ELF-1 (cell line): ENCODE measurements at regions not wholly inside any gene's neighbourhood (a gene's known extent, or its start where the extent isn't known, plus 50 kb on each side); places are given as distances from the start of the nearest gene placed in this dataset.
"Not testable (repeated sequence)": the region's sequence is repeated elsewhere in the genome, so short reads cannot be mapped to it uniquely, and the experiment has no call there.

Experiments
- DNase-seq: peaks from one replicate; pipeline ENCODE4 v3.0.0-alpha.2; 2016; ENCODE audit warnings: low read depth, low spot score

DNA sequence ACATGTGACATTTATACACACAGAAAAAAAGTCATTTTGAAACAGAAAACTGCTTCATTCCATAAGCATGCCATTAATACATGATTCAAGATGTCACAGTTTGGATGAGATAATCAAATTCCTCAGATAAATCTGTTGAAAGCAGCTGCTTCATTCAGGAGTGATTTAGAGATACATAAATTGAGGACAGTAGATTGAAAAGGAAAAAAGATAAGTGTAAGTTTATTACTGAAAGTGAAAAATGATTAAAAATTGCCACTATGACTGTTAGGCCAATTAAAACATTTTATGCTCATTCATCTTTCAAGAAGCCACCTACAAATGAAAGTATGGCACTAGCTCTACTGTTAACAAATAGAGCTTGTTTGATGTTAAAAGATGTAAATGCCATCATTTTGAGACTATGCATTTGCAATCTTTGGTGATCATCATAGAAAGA is 136.9 kb upstream of the CDK6 start:
- no peak for DNase-seq

DNA sequence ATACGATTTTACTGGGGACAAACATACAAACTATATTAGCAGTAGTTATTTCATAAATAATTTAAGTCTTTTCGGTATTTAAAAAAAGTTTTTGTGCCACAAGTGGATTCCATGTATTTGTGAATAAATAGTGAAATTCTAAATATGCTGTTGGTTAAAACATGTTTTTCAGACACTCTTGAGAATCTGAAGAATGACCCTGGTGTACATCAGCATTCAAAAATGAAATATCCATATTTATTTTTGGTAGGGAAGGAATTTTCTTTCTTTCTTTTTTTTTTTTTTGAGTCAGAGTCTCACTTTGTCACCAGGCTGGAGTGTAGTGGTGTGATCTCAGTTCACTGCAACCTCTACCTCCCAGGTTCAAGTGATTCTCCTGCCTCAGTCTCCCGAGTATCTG is 136.1 kb upstream of the CDK6 start:
- DNase-seq = no peak

GRCh38 chr7:92969061-92969460 is 132.7 kb upstream of the CDK6 start:
- DNase-seq = no peak

- no peak for DNase-seq
These were observed 132.1 kb upstream of the CDK6 start for GRCh38 chr7:92968502-92968901.

GRCh38 chr7:92967238-92967637 is 130.9 kb upstream of the CDK6 start:
- DNase-seq = no peak

- DNase-seq = no peak
These were observed 127.8 kb upstream of the CDK6 start for GRCh38 chr7:92964141-92964540.

DNA sequence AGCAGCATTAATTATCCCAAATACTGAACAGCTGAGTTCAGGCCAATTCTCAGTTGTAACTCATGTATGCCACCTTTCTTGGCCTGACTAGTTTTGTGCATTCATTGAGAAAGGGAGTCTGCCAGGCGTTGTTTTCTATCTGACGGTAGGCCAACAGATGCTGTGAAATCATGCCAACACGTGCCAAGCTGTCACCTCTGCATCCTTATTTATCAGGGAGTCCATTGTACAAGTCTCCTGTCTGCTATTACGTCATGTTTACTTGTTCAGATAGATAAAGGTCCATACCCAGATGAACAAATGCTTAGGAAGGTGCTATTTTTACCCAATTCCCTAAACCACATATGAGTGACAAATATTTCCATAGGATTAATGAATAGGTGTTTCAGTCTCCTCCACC is 127.2 kb upstream of the CDK6 start:
- DNase-seq = no peak

GRCh38 chr7:92961961-92962360 is 125.6 kb upstream of the CDK6 start:
- DNase-seq = no peak

DNA sequence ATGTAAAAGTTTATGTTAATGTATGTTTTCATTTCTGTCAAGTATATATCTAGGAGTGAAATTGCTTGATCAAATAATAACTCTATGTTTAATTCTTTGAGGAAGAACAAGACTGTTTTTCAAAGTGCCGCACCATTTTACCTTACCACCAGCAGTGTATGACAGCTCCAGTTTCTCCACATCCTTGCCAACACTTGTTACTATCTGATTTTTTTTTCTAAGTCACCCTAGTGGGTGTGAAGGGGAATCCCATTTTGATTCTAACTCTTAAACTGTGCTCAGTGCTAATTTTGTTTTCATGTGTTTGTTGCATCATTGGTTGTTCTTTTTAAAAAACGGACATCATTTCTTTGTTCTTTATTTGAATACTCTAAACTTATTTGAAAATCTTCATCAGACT is 120.2 kb upstream of the CDK6 start:
- no peak for DNase-seq

- DNase-seq = peak; percentile 55
These were observed 118.7 kb upstream of the CDK6 start for GRCh38 chr7:92955081-92955480.

DNA sequence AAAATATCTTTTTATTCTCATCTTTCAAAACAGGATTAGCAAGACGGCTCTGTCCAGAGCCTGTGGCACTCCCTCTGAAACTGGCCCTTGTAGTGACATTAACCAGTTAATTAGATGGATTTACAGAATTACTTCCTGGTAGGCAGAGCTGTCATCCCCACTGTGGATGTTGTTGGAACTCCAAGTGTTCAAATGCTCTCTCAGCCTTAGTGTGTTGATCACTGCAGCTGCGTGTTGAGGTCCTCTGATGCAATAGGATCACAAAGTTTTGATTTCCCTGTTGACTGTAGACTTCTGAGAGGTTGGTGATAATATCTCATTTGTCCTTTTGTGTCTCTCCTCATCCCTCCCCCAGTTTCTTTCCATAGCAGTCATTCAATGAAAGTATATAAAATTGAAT is 117.3 kb upstream of the CDK6 start:
- no peak for DNase-seq

- DNase-seq = no peak
These were observed 113.4 kb upstream of the CDK6 start for GRCh38 chr7:92949748-92950147.

DNA sequence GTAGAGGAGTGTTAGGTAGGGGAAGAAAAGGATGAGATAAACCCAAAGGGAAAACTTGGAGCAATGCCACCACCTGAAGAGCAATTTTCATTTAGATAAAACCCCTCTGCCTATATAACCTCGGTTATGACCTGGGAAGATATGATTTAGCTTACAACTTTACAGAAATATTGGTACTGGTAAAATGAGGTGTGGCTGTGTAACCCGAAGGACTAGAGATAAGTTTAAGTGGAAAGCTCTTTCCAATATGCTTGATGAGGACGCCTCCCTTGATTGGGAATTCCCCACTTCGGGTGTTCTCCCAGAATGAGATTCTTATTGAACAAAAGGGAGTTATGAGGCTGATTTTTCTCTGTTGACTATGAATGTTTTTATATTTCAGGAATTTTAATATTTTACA is 109.5 kb upstream of the CDK6 start:
- no peak for DNase-seq

DNA sequence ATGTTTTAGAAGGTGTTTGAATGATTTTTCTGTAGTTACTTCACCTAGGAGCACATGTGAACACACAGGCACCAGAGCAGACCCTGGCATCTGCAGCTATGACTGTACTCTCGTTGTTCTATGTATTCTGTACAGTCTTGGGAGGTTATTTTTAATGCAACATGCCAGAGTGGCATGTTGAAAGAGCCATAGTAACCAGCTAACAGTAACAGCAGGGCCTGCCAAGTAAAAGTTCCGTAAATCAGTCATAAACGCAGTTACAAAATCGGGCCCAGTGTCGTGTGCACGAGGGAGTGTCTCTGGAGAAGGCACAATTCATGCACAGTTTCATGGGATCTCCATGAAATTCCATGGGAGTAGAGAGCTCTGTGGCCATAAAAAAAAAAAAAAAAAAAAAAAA is 108.3 kb upstream of the CDK6 start:
- no peak for DNase-seq

- DNase-seq = not testable (repeated sequence)
These were observed 106.3 kb upstream of the CDK6 start for GRCh38 chr7:92942706-92943105.

DNA sequence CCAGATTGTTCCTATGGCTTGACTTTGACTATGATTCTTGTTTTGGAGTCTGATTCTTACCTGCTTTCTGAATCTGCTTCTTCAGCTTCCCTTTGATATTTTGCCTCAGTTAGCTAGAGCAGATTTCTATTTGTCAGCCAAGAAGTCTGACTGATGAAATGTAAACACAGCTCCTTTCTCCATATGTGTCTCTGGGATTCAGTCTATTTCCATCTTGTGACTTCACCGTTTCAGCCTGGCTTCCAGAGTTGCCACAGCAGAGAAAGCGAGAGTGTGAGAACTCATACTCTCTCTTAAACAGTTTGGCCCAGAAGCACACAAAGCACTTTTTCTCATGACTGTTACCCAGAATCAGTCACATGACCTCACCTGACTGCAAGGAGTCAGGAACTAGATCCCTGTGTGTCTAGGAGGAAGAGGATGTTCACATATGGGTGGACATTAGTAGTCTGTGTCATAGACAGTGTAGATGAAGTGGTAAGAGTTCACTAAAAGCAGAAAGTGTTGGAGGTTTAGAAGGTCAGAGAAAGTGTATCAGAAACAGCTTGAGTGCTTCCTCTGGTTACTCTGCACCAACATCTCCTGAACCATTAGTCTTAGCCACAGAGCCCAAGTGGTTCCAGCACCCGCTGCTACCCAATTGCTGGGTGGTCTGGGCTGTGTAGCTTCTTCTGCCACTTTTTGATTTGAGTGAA is 103.4 kb upstream of the CDK6 start:
- DNase-seq = no peak

GRCh38 chr7:92934096-92934495 is 97.7 kb upstream of the CDK6 start:
- DNase-seq = peak; percentile 21

DNA sequence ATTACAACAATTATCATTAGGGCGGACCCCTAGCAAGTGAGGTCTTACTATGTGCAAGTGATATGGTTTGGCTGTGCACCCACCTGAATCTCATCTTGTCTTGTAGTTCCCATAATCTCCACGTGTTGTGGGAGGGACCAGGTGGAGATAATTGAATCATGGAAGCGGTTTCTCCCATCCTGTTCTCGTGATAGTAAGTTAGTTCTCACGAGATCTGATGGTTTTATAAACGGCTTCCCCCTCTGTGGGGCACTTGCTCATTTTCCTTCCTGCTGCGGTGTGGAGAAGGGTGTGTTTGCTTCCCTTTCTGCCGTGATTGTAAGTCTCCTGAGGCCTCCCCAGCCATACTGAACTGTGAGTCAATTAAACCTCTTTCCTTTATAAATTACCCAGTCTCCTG is 96.1 kb upstream of the CDK6 start:
- no peak for DNase-seq

- no peak for DNase-seq
These were observed 94.0 kb upstream of the CDK6 start for GRCh38 chr7:92930404-92930803.

- no peak for DNase-seq
These were observed 90.3 kb upstream of the CDK6 start for GRCh38 chr7:92926697-92927044.

DNA sequence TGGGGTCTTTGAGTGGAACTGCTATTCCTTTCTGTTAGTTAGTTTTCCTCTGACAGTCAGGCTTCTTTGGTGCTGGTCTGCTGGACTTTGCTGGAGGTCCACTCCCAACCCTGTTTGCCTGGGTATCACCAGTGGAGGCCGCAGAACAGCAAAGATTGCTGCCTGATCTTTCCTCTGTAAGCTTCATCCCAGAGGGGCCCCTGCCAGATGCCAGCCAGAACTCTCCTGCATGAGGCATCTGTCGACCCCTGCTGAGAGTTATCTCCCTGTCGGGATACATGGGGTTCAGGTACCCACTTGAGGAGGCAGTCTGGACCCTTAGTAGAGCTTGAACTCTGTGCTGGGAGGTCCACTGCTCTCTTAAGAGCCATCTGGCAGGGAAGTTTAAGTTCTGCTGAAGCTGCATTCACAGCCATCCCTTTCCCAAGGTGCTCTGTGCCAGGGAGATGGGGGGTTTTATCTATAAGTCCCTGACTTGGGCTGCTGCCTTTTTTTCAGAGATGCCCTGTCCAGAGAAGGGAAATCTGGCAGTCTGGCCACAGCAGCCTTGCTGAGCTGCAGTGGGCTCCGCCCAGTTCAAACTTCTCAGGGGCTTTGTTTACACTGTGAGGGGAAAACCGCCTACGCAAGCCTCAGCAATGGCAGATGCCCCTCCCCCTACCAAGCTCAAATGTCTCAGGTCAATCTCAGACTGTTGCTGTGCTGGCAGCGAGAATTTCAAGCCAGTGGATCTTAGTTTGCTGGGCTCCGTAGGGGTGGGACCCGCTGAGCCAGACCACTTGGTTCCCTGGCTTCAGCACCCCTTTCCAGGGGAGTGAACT is 89.7 kb upstream of the CDK6 start:
- DNase-seq = peak; percentile 91

DNA sequence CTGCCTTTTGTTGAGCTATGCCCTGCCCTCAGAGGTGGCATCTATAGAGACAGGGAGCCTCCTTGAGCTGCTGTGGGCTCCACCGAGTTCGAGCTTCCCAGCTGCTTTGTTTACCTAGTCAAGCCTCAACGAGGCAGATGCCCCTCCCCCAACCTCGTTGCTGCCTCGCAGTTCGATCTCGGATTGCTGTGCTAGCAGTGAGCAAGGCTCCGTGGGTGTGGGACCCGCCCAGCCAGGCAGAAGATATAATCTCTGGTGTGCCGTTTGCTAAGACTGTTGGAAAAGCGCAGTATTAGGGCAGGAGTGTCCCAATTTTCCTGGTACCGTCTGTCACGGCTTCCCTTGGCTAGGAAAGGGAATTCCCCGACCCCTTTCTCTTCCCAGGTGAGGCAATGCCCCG is 88.4 kb upstream of the CDK6 start:
- DNase-seq = no peak

GRCh38 chr7:92917230-92917629 is 80.9 kb upstream of the CDK6 start:
- DNase-seq = no peak
